ENCODE measurements at regions not wholly inside any gene's neighbourhood (a gene's known extent, or its start where the extent isn't known, plus 50 kb on each side); places are given as distances from the start of the nearest gene placed in this dataset.

DNA sequence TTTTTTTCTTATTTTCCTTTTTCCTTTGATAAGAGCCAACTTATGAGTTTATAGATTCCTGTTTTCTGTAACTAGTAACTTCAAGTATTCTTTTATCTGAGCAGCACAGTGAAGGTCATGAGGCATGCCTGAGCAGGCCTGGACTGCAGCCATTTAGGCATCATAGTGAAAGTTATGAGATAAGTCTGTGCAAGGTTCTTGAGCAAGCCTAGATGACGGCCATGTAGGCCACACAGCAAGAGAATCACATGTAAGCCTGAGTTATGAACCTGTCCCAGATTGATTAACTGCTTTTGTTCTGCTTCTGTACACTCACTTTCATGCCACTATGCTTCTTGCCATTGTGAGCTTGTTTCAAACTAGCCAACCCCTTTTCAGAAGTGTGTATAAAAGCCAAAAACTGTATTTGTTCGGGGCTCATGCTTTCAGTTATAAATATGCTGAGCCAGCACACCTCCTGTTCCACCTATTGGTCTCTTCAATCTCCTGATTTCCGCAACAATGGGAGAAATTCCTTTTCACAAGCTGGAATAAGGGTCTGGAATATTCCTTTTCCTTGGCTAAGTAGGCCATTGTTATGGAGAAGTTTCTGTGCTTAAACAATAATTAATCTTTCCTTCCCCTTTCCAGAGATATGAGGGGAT lies 745.7 kb downstream of the FAM181B start:
- no peak for DNase-seq

DNA sequence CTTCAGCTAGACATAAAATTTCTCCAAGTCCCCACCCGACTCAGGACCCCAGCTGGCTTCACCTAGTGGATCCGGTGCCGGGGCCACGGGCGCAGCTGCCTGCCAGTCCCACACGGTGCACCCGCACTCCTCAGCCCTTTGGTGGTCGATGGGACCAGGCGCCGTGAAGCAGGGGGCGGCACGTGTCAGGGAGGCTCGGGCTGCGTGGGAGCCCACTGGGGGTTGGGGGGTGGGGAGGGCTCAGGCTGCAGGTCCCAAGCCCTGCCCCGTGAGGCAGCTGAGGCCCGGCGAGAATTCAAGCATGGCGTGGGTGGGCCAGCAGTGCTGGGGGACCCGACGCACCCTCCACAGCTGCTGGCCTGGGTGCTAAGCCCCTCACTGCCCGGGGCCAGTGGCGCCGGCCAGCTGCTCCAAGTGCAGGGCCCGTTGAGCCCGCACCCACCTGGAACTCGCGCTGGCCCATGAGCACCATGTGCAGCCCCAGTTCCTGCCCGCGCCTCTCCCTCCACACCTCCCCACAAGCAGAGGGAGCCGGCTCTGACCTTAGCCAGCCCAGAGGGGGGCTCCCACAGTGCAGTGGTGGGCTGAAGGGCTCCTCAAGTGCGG lies 747.0 kb downstream of the FAM181B start:
- ATAC-seq (ENCODE audit: low FRiP score in 2 of 2) (no peak), DNase-seq (peak in 1 of 2 donors; percentile 68)
- Histone ChIP-seq H3K36me3 (no peaks in the 10 kb centered on the region), H3K4me1 (no peaks in the 10 kb centered on the region), H3K4me3 (no peak overlapping the region), H3K27ac (no peak overlapping the region), H3K27me3 (no peaks in the 10 kb centered on the region), H3K9me3 (no peaks in the 10 kb centered on the region)
- TF ChIP-seq POLR2AphosphoS5 (IDR thresholded peaks at IDR 0.05) (no peak), POLR2A (IDR thresholded peaks at IDR 0.05) (no peak), EP300 (IDR thresholded peaks at IDR 0.05) (no peak)
- TF ChIP-seq, protein P1, sequence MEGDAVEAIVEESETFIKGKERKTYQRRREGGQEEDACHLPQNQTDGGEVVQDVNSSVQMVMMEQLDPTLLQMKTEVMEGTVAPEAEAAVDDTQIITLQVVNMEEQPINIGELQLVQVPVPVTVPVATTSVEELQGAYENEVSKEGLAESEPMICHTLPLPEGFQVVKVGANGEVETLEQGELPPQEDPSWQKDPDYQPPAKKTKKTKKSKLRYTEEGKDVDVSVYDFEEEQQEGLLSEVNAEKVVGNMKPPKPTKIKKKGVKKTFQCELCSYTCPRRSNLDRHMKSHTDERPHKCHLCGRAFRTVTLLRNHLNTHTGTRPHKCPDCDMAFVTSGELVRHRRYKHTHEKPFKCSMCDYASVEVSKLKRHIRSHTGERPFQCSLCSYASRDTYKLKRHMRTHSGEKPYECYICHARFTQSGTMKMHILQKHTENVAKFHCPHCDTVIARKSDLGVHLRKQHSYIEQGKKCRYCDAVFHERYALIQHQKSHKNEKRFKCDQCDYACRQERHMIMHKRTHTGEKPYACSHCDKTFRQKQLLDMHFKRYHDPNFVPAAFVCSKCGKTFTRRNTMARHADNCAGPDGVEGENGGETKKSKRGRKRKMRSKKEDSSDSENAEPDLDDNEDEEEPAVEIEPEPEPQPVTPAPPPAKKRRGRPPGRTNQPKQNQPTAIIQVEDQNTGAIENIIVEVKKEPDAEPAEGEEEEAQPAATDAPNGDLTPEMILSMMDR (IDR thresholded peaks at IDR 0.05) = no peak
- 84 to 86% methylated on average over 7 to 25 of the region's 31 CpGs for WGBS, 2 donors

More for the DNA sequence above, 745.7 kb downstream of the FAM181B start:
- TF ChIP-seq, protein P1 (IDR thresholded peaks at IDR 0.05) = no peak
- peak in 1 of 2 donors; percentile 13 for TF ChIP-seq POLR2AphosphoS5 (IDR thresholded peaks at IDR 0.05)
- no peaks in the 10 kb centered on the region for H3K36me3 ChIP-seq
- no peaks in the 10 kb centered on the region for H3K4me1 ChIP-seq
- H3K27me3 ChIP-seq = no peaks in the 10 kb centered on the region
- no peak overlapping the region for H3K4me3 ChIP-seq
- H3K27ac ChIP-seq = no peak overlapping the region
- ATAC-seq (ENCODE audit: low FRiP score in 2 of 2) = peak in 1 of 2 donors; percentile 47
- WGBS, 2 donors = 65 to 71% methylated on average over 3 of the region's 3 CpGs
- H3K9me3 ChIP-seq = no peaks in the 10 kb centered on the region

DNA sequence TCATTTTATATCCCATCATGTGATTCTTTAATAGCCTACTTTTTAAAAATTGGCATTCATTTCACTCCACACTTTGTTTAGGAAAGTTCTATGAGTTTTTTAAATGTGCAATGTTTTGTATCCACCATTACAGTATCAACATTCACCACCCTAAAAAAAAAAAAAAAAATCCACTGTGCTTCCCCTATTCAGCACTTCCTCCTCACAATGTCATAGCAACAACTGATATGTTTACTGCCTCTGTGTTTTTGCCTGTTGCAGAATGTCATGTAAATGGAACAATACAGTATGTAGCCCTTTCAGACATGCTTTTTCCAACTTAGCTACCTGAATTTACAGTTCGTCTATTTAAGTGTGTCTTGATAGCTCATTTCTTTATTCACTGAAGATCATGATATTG lies 754.2 kb downstream of the FAM181B start:
- no peaks in the 10 kb centered on the region for H3K9me3 ChIP-seq
- no peaks in the 10 kb centered on the region for H3K36me3 ChIP-seq
- DNase-seq (no peak), ATAC-seq (ENCODE audit: low FRiP score in 2 of 2) (peak in 1 of 2 donors; percentile 29)
- H3K27me3 ChIP-seq = no peaks in the 10 kb centered on the region
- 80 to 90% methylated on average over 1 of the region's 1 CpG for WGBS, 2 donors
- H3K4me3 ChIP-seq = no peak overlapping the region
- no peaks in the 10 kb centered on the region for H3K4me1 ChIP-seq
- no peak overlapping the region for H3K27ac ChIP-seq
- TF ChIP-seq EP300 (IDR thresholded peaks at IDR 0.05) = no peak
- TF ChIP-seq POLR2A (IDR thresholded peaks at IDR 0.05) = no peak
- no peak for TF ChIP-seq POLR2AphosphoS5 (IDR thresholded peaks at IDR 0.05)
- TF ChIP-seq, protein P1 (IDR thresholded peaks at IDR 0.05) = no peak

DNA sequence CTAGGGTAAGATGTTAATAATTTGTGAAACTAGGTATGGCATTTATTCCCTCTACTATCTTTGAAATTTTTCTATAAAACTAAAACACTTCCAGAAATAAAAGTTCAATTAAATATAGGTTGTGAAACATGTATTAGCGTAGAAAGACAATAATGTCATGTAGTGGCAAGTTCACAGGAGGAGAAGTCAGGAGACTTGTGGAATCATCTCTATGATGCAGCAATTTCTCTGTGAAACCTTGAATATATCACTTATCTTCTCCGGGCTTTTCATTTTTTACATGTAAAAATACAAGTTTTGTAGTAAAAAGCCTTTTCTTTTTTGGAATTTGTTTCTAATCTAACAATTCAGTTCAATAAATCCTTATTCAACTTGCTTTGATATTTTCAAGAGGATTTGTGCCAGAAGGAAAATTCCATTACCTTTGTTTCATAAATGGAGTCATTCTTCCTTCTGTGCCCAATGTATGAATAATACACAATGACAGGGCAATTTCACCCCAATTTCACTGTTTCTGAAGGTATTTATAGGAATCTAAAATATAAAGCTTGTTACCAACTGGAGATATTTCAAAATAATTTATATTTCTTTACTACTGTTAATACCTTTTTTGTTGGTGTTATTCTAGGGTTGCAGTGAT lies 758.3 kb downstream of the FAM181B start:
- Histone ChIP-seq H3K27me3 (no peaks in the 10 kb centered on the region), H3K9me3 (no peaks in the 10 kb centered on the region), H3K4me1 (no peaks in the 10 kb centered on the region), H3K4me3 (no peak overlapping the region), H3K36me3 (no peaks in the 10 kb centered on the region), H3K27ac (no peak overlapping the region)
- DNase-seq (no peak), ATAC-seq (ENCODE audit: low FRiP score in 2 of 2) (no peak)
- 89 to 90% methylated on average over 2 of the region's 2 CpGs for WGBS, 2 donors
- TF ChIP-seq, protein P1 (IDR thresholded peaks at IDR 0.05) = no peak
- TF ChIP-seq POLR2AphosphoS5 (IDR thresholded peaks at IDR 0.05) (no peak), EP300 (IDR thresholded peaks at IDR 0.05) (no peak), POLR2A (IDR thresholded peaks at IDR 0.05) (no peak)
